SH-SY5Y (cell line): ENCODE measurements at regions not wholly inside any gene's neighbourhood (a gene's known extent, or its start where the extent isn't known, plus 50 kb on each side); places are given as distances from the start of the nearest gene placed in this dataset.

Experiments used
- GATA2 ChIP-seq: IDR thresholded peaks from 2 replicates; pipeline ENCODE4 v1.6.1; 2011; ENCODE audit warnings: mild to moderate bottlenecking, low read depth, low read length
- GATA3 ChIP-seq: IDR thresholded peaks from 2 replicates; pipeline ENCODE4 v1.6.1; 2011; ENCODE audit warnings: low read depth, mild to moderate bottlenecking, low read length, moderate library complexity

DNA sequence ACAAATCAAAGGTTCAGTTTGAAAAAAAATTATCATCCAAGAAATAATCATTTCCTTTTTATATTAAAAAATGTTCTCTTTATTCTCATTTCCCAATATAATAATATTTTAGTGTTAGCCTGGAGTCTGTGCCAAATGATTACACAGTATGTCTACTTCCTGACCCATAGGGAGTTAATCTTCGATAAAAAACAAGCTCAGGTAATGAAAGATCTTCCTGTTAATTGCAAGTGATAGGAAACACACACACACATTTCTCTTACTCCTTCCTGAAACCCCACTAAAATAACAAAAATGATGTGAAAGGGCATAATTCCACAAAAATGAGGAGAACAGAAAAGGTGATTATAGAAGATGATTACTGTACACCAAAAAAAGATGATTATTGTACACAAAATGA is 123.5 kb upstream of the CXADR start:
- TF ChIP-seq GATA2: no peak
- no peak for TF ChIP-seq GATA3

DNA sequence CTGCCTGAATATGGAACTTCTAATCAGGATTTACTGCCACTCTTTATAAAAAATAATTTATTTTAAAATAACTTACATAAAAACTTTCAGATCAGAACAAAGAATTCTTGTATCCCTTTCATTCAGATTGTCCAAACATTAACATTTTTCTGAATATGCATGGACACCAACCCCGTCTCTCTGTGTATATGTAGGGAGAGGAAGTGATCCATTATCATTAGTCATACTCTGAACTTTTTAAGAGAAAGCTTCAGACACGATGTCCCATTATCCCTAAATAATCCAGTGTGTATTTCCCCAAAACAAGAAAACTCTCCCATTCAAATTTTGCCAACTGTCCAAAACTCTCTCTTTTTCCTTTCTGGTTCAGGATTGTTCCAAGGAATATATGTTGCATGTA is 122.3 kb upstream of the CXADR start:
- TF ChIP-seq GATA2: no peak
- no peak for TF ChIP-seq GATA3

DNA sequence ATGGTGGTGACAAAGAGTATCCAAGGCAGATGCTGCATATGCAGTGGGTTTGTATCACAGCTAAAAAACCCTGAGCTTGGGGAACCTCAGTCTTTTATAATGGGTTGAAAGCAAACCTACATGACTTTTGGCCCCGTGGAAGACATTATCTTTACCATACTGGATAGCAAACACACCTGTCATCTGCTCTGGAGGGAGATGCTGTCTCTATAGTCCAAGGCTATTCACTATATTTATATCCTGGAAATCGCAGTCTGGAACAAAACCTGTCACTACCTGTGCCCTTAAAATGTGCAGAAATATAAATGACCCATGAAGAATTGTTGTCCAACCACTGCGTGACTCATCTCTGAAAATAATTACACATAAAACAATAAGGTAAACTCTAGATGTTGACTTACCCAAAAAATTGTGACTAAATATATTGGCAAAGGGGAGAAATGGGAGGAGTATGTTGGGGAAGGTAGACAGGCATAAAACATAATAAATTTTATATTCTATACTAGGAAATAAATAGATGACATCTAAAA is 121.0 kb upstream of the CXADR start:
- TF ChIP-seq GATA2: no peak

DNA sequence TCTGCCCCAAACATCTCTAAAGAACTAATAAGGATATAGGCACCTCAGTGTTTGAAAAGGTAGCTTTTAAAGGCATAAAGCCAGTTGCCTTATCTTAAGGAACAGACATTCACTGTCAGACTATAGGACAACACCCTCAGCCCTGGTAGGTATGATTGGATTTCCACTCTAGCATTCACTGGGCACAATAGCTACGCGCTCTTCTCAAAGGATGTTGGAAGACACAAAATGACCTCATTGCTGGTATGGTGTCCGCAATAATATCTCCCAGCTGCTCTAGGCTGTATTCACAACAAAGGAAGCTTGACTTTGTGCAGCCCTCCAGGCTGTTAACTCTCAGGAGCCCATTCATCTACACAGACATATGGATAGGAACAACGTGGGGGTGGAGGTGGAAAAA is 119.4 kb upstream of the CXADR start:
- TF ChIP-seq GATA2 (no peak), GATA3 (no peak)

DNA sequence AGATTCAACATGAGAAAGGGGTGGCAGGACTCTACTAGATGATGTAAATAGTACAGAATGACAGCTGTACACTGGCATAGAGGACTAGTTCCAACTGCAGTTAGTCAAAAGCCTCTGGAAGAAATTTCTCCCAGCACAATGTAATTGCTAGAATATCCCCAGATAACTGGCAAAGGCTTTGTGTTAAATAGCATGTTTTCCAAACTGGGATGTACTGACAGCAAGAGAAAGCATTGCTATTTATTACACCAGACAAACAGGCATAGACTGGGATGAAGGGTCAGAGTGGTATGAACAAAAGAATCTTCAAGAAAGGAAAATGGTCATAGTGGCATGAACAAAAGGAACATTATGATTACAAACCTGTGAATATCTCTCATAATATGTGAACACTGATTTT is 115.9 kb upstream of the CXADR start:
- TF ChIP-seq GATA2 (no peak), GATA3 (no peak)

DNA sequence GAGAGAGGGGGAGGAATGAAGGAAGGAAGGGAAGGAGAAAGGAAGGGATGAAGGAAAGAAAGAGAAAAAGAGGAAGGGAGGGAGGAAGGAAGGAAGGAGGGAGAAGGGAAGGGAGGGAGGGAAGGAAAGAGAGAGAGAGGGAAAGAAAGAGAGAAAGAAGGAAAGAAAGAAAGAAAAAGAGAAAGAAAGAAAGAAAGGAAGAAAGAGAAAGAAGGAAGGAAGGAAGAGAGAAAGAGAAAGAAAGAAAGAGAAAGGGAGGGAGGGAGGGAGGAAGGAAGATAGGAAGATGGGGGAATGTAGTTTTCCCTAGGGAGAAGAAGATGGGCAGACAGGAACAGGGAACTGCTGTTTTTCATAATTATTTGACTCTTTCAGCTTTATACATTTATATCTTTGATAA is 115.1 kb upstream of the CXADR start:
- no peak for TF ChIP-seq GATA2

DNA sequence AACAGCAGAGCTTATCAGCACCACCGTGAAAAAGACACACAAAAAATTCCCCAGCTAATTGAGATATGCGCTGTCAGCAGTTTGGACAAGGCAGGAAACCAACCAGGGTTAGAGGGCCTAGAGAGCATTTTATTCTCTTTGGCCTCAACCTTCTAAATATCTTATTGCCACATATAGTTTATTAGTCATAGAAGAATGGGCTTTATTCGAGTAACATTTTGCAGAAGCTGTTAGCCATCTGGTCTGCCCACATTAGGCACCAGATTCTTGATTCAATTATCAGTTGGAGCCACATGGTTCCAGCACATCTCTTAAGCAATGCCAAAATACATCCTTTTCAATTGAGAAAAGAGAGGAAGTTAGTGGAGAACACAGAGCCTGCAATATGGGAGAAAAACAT is 109.9 kb upstream of the CXADR start:
- no peak for TF ChIP-seq GATA3
- no peak for TF ChIP-seq GATA2

DNA sequence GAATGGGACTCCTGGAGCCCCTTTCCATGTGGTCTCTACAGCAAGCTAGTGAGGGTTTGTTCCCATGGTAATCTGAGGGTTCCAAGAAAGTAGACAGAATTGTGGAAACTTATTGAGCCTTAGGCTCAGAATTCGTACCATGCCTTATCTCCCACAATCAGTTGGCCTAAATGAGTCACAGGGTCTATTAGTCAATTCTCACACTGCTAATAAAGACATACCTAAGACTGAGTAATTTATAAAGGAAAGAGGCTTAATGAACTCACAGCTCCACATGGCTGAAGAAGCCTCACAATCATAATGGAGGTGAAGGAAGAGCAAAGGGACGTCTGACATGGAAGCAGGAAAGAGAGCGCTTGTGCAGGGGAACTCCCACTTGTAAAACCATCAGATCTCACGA is 106.6 kb upstream of the CXADR start:
- TF ChIP-seq GATA2 (no peak), GATA3 (no peak)

DNA sequence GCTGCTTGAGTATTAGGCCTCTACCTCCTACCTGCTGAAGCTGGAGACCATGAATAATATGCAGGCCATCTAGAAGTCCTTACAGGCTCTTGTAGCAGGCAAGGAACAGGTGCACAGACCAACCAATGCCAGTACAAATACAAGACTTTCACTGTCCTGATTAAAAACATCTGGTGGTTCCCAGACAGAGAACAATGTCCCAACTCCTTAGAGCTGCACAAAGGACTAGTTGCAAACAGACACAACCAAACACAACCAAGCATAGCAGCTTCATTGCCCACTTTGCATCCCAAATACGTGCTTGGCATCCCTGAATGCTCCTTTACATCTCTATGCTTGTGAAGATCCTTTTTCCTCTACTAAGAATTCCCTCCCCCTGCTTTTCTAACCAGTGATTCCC is 98.1 kb upstream of the CXADR start:
- TF ChIP-seq GATA3 (no peak), GATA2 (no peak)

DNA sequence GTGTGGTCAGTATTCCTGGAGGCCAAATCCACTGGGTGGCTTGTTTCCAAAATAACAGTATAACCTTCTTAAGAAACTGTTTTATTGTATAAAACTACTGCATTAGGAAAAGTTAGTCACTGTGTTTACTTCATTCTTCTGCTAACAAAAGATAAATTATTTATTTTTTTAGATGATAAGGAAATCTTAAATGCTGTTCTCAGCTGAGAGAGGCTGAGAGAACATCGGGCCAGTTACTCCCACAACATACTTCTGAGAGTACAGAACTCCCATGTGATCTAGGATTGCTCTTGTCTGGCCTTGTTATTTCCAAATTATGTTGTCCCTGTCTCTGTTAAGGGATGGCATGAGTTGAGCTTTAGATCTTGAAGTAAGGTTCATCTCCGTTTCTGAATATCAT is 96.7 kb upstream of the CXADR start:
- TF ChIP-seq GATA3: no peak
- TF ChIP-seq GATA2: no peak

DNA sequence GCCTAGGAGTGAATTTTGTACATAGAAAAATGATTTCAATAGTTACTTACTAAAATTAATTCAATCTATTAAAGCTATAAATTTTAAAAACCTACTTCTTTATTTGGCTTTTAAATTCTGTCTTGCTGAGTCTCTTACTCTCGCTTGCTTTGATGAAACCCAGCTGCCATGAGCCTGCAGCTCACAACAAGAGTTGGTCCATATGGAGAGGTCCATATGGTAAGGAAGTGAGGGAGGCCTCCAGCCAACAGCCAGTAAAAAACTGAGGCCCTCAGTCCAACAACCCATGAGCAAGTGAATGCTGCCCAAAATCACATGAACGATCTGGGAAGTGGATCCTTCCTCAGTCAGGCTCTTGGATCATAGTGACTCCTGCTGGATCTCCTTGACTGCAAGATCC is 89.9 kb upstream of the CXADR start:
- TF ChIP-seq GATA2 (no peak), GATA3 (no peak)

DNA sequence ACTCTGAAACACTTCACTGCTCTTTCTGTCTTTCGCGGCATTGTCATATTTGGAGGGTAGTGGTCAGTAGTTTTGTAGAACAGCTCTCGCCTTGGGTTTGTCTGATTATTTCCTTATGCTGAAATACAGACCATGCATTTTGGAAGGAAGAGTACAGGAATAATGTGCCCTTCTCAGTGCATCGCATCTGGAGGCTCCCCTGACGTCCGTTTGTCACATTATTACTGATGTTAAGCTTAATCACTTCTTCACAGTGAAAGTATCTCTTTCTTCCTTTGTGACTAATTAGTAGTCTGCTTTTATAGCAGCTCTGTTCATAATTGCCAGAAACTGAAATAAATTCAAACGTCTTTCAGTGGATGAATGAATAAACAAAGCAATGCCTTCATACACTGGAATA is 85.7 kb upstream of the CXADR start:
- no peak for TF ChIP-seq GATA2
- TF ChIP-seq GATA3: no peak

DNA sequence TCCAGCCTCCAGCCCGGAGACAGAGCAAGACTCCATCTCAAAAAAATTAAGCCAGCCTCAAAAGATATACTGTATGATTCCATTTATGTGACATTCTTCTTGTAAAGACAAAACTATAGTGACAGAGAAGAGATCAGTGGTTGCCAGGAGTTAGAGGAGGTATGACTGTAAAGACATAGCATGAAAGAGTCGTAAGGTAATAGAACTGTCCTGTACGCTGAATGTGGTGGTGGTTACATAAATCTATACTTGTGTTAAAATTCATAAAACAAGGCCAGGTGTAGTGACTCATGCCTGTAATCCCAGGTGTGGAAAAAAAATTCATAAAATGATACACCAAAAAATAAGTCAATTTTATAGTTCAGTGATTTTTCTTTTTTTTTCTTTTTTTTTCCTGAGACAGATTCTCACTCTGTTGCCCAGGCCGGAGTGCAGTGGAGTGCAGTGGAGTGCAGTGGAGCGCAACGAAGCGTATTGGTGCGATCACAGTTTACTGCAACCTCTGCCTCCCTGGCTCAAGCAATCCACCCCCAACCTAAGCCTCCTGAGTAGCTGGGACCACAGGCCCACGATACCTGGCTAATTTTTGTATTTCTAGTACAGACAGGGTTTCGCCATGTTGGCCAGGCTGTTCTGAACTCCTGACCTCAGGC is 84.9 kb upstream of the CXADR start:
- TF ChIP-seq GATA2 (no peak), GATA3 (no peak)

DNA sequence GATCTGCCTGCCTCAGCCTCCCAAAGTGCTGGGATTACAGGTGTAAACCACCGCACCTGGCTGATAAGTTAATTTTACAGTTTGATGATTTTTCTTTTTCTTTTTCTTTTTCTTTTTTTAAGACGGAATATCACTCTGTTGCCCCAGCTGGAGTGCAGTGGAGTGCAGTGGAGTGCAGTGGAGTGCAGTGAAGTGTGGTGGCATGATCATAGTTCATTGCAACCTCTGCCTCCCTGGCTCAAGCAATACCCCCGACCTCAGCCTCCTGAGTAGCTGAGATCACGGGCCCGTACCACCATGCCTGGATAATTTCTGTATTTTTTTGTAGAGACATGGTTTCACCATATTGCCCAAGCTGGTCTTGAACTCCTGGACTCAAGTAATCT is 84.4 kb upstream of the CXADR start:
- TF ChIP-seq GATA3 (no peak), GATA2 (no peak)

DNA sequence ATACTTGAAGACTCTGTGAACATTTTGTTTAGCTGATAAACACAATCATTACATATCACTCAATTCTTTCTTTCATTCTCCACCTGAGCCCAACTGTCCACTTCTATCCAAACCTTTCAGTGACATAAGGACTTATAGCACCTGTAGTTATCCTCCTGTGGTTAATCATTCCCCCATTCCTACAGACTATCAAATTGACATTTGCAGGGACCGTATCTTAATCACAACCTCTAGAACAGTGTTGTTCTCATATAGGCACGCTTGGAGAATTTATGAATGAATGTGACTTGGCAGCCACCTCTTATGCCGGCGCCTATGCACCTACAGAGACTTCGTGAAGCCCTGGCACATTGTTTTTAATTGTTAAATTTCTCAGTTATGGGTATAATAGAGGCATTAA is 83.9 kb upstream of the CXADR start:
- TF ChIP-seq GATA3 (no peak), GATA2 (no peak)

DNA sequence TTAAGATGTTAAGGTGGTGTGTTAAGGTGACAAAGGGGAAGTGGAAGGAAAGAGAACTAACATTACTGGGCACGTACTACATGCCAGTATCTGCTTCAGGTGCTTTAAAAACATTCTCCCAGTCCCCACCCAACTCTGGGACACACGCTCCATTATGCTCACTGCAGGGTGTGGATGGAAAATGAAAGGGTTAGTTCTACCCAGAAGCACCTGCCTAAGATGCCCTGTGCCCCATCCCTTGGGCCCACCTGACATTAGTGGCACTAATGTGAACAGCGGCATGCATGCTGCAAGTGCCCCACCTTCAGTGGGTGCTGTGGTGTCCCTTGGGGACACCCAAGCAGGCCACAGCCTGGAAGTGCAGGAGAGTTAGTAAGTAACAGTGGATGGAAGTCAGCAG is 82.9 kb upstream of the CXADR start:
- no peak for TF ChIP-seq GATA3
- TF ChIP-seq GATA2: no peak

DNA sequence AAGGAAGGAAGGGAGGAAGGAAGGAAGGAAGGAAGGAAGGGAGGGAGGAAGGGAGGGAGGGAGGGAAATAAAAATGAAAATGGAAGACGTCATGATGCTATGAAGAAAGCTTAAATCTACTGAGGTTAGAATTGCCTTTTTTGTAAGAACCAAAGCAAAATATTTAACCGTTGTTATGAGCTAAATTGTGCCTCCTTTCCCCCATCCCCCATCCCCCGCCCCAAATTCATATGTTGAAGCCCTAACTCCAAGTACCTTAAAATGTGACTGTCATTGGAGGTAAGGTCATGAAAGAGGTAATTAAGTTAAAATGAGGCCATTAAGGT is 80.1 kb upstream of the CXADR start:
- no peak for TF ChIP-seq GATA2
- TF ChIP-seq GATA3: no peak
